Endothelial cell of umbilical vein (primary cell): ENCODE measurements at regions not wholly inside any gene's neighbourhood (a gene's known extent, or its start where the extent isn't known, plus 50 kb on each side); places are given as distances from the start of the nearest gene placed in this dataset.
"Not testable (repeated sequence)": the region's sequence is repeated elsewhere in the genome, so short reads cannot be mapped to it uniquely, and the experiment has no call there.

Experiments
- CTCF ChIP-seq, 2 donors: IDR thresholded peaks; 1 replicate in 1 of 2; 2 replicates in 1 of 2; pipeline ENCODE4 v1.5.1; 2011; ENCODE audit warnings: low read length in 2 of 2, mild to moderate bottlenecking in 2 of 2, moderate library complexity in 2 of 2, control low read depth in 1 of 2, inconsistent platforms in 1 of 2, low read depth in 1 of 2; ENCODE audit not compliant: insufficient read depth in 1 of 2; ENCODE audit errors: extremely low read depth in 1 of 2
- EZH2 ChIP-seq: IDR thresholded peaks from 2 replicates; pipeline ENCODE4 v1.6.1; 2012; ENCODE audit warnings: borderline replicate concordance, low read depth, mild to moderate bottlenecking, moderate library complexity, low read length, inconsistent platforms; ENCODE audit not compliant: severe bottlenecking
- MAX ChIP-seq: IDR thresholded peaks from 2 replicates; pipeline ENCODE4 v1.6.1; 2011; ENCODE audit not compliant: insufficient read depth, insufficient read length
- POLR2A ChIP-seq: IDR thresholded peaks from 2 replicates; pipeline ENCODE4 v1.6.1; 2012; ENCODE audit warnings: low read depth, mild to moderate bottlenecking, control low read depth, low read length
- POLR2AphosphoS5 ChIP-seq: IDR thresholded peaks from 2 replicates; pipeline ENCODE4 v1.6.1; 2012; ENCODE audit warnings: low read depth, mild to moderate bottlenecking, control low read depth, low read length, moderate library complexity; ENCODE audit not compliant: insufficient read depth

- TF ChIP-seq CTCF (IDR thresholded peaks at IDR 0.05; ENCODE audit: extremely low read depth in 1 of 2, insufficient read depth in 1 of 2, low read depth in 1 of 2, low read length in 2 of 2); POLR2A; MAX; EZH2; POLR2AphosphoS5: not testable (repeated sequence)
Observed at GRCh38 chr4:131683314-131683713, 1465.8 kb upstream of the PCDH10 start.
